ENCODE measurements at regions not wholly inside any gene's neighbourhood (a gene's known extent, or its start where the extent isn't known, plus 50 kb on each side); places are given as distances from the start of the nearest gene placed in this dataset.
"Not testable (repeated sequence)": the region's sequence is repeated elsewhere in the genome, so short reads cannot be mapped to it uniquely, and the experiment has no call there.

- ATAC-seq (ENCODE audit: low FRiP score), result no peak
- DNase-seq (ENCODE audit: low spot score), result no peak
- TF ChIP-seq CTCF (IDR thresholded peaks at IDR 0.05), result no peak
These were observed 391.3 kb downstream of the CCSER2 start for GRCh38 chr10:84719687-84720086.

GRCh38 chr10:84727398-84727797, 399.0 kb downstream of the CCSER2 start:
- DNase-seq (ENCODE audit: low spot score), result no peak
- TF ChIP-seq CTCF (IDR thresholded peaks at IDR 0.05), result no peak
- no peak for ATAC-seq (ENCODE audit: low FRiP score)

GRCh38 chr10:84739126-84739525, 410.7 kb downstream of the CCSER2 start:
- DNase-seq (ENCODE audit: low spot score); ATAC-seq (ENCODE audit: low FRiP score): not testable (repeated sequence)

- DNase-seq (ENCODE audit: low spot score) (no peak), ATAC-seq (ENCODE audit: low FRiP score) (no peak)
- no peak for TF ChIP-seq CTCF (IDR thresholded peaks at IDR 0.05)
These were observed 411.3 kb downstream of the CCSER2 start for GRCh38 chr10:84739641-84740040.

- no peak for TF ChIP-seq CTCF (IDR thresholded peaks at IDR 0.05)
- DNase-seq (ENCODE audit: low spot score), result no peak
- no peak for ATAC-seq (ENCODE audit: low FRiP score)
These were observed 415.1 kb downstream of the CCSER2 start for GRCh38 chr10:84743483-84743882.

GRCh38 chr10:84755311-84755710, 426.9 kb downstream of the CCSER2 start:
- ATAC-seq (ENCODE audit: low FRiP score) (no peak), DNase-seq (ENCODE audit: low spot score) (no peak)
- no peak for TF ChIP-seq CTCF (IDR thresholded peaks at IDR 0.05)

GRCh38 chr10:84756653-84757052, 428.3 kb downstream of the CCSER2 start:
- DNase-seq (ENCODE audit: low spot score); ATAC-seq (ENCODE audit: low FRiP score): not testable (repeated sequence)

- not testable (repeated sequence) for DNase-seq (ENCODE audit: low spot score); ATAC-seq (ENCODE audit: low FRiP score)
These were observed 433.7 kb downstream of the CCSER2 start for GRCh38 chr10:84761994-84762614.
